ENCODE measurements at regions not wholly inside any gene's neighbourhood (a gene's known extent, or its start where the extent isn't known, plus 50 kb on each side); places are given as distances from the start of the nearest gene placed in this dataset.

GRCh38 chrX:10352536-10352935, 195.8 kb downstream of the CLCN4 start (continued):
- TF ChIP-seq ZNF511 (CRISPR knock-in tag; IDR thresholded peaks at IDR 0.05) (no peak), TARDBP (IDR thresholded peaks at IDR 0.05) (no peak)

- no peaks in the 10 kb centered on the region for H3K9me3 ChIP-seq (replicated peaks; ENCODE audit: control insufficient read depth, insufficient read depth, low read depth, low read length)
- H3K4me1 ChIP-seq (replicated peaks in 1 of 2; ENCODE audit: control insufficient read depth in 2 of 2, insufficient read depth in 2 of 2, low read length in 2 of 2) = no peaks in the 10 kb centered on the region
- 0% methylated on average over 3 of the region's 3 CpGs for WGBS (ENCODE audit: insufficient coverage, low coverage, missing lambda C conversion rate)
- no TSS peak for BruUV-seq (replicated peaks)
- POLR2A ChIA-PET = interaction anchor here (0.7 kb wide), 1 partner anchor 309 kb away, joined by 3 read pairs; no protein-coding TSS in a partner anchor
- H3K9me1 ChIP-seq (ENCODE audit: control insufficient read depth, insufficient read depth, low read length) = no peaks in the 10 kb centered on the region
- TF ChIP-seq SETDB1 (IDR thresholded peaks at IDR 0.05; ENCODE audit: low read length) = no peak
- H3K27ac ChIP-seq (ENCODE audit: extremely low read depth, low read depth, low read length) = no peak overlapping the region
- H3K79me2 ChIP-seq (ENCODE audit: control insufficient read depth, insufficient read depth, low read length) = no peaks in the 10 kb centered on the region
- no peaks in the 10 kb centered on the region for H4K20me1 ChIP-seq (replicated peaks; ENCODE audit: control insufficient read depth, insufficient read depth, low read length)
- no peak overlapping the region for H3K4me3 ChIP-seq
- H3K9ac ChIP-seq (ENCODE audit: insufficient read depth in 1 of 2, low read depth in 2 of 2, low read length in 2 of 2) = no peak overlapping the region
- H3K4me2 ChIP-seq (ENCODE audit: insufficient read depth, low read length) = no peak overlapping the region
- DNase-seq (ENCODE audit: extremely low read depth in 1 of 4, low spot score in 3 of 4) (no peak), ATAC-seq (no peak), FAIRE-seq (no peak)
- in situ Hi-C loops (cut with MboI) (no loop called here), intact Hi-C loops (cut with micrococcal nuclease) (no loop called here)
- no peaks in the 10 kb centered on the region for H3K36me3 ChIP-seq (ENCODE audit: control insufficient read depth, insufficient read depth, low read length)
- H3K27me3 ChIP-seq (ENCODE audit: control insufficient read depth in 2 of 2, insufficient read depth in 2 of 2, low read length in 2 of 2) = no peaks in the 10 kb centered on the region
- H2AFZ ChIP-seq (ENCODE audit: low read depth, low read length) = no peak overlapping the region
- CTCF ChIA-PET (ENCODE audit: low intra/inter-chr PET ratio) = no interaction called here
These were observed 200.2 kb downstream of the CLCN4 start for GRCh38 chrX:10356979-10357378.

GRCh38 chrX:10358958-10359357, 202.2 kb downstream of the CLCN4 start:
- Histone ChIP-seq H3K27me3 (ENCODE audit: control insufficient read depth in 2 of 2, insufficient read depth in 2 of 2, low read length in 2 of 2) (no peaks in the 10 kb centered on the region), H3K79me2 (ENCODE audit: control insufficient read depth, insufficient read depth, low read length) (no peaks in the 10 kb centered on the region), H3K9ac (ENCODE audit: insufficient read depth in 1 of 2, low read depth in 2 of 2, low read length in 2 of 2) (no peak overlapping the region), H3K4me3 (no peak overlapping the region), H3K4me1 (replicated peaks in 1 of 2; ENCODE audit: control insufficient read depth in 2 of 2, insufficient read depth in 2 of 2, low read length in 2 of 2) (no peaks in the 10 kb centered on the region), H3K36me3 (ENCODE audit: control insufficient read depth, insufficient read depth, low read length) (no peaks in the 10 kb centered on the region), H3K9me1 (ENCODE audit: control insufficient read depth, insufficient read depth, low read length) (no peaks in the 10 kb centered on the region), H2AFZ (ENCODE audit: low read depth, low read length) (no peak overlapping the region), H3K4me2 (ENCODE audit: insufficient read depth, low read length) (no peak overlapping the region), H4K20me1 (replicated peaks; ENCODE audit: control insufficient read depth, insufficient read depth, low read length) (no peaks in the 10 kb centered on the region), H3K9me3 (replicated peaks; ENCODE audit: control insufficient read depth, insufficient read depth, low read depth, low read length) (no peaks in the 10 kb centered on the region), H3K27ac (ENCODE audit: extremely low read depth, low read depth, low read length) (no peak overlapping the region)
- CTCF ChIA-PET (ENCODE audit: low intra/inter-chr PET ratio) = no interaction called here
- ATAC-seq = no peak
- in situ Hi-C loops (cut with MboI) (no loop called here), intact Hi-C loops (cut with micrococcal nuclease) (no loop called here)
- DNase-seq (ENCODE audit: extremely low read depth in 1 of 4, low spot score in 3 of 4) = no peak
- WGBS (ENCODE audit: insufficient coverage, low coverage, missing lambda C conversion rate) = 0% methylated on average over 2 of the region's 2 CpGs
- TF ChIP-seq CBX3 (IDR thresholded peaks at IDR 0.05; ENCODE audit: borderline replicate concordance in 1 of 2, low read length in 2 of 2) (no peak), GTF3C2 (IDR thresholded peaks at IDR 0.05; ENCODE audit: borderline replicate concordance, extremely low read depth, insufficient read length) (no peak), E2F4 (CRISPR knock-in tag; IDR thresholded peaks at IDR 0.05; ENCODE audit: low read depth) (no peak), RFX1 (IDR thresholded peaks at IDR 0.05) (0 out of 2 replicates have a peak, but pooled peaks have one; percentile 22), ELK3 (CRISPR knock-in tag; IDR thresholded peaks at IDR 0.05) (no peak), RAD21 (CRISPR knock-in tag; conservative IDR thresholded peaks at IDR 0.05 in 1 of 2, IDR thresholded peaks at IDR 0.05 in 1 of 2) (no peak)
- POLR2A ChIA-PET = no interaction called here
- FAIRE-seq = no peak
- no TSS peak for BruUV-seq (replicated peaks)

Measured in K562 (cell line).